ENCODE measurements at regions not wholly inside any gene's neighbourhood (a gene's known extent, or its start where the extent isn't known, plus 50 kb on each side); places are given as distances from the start of the nearest gene placed in this dataset.

DNA sequence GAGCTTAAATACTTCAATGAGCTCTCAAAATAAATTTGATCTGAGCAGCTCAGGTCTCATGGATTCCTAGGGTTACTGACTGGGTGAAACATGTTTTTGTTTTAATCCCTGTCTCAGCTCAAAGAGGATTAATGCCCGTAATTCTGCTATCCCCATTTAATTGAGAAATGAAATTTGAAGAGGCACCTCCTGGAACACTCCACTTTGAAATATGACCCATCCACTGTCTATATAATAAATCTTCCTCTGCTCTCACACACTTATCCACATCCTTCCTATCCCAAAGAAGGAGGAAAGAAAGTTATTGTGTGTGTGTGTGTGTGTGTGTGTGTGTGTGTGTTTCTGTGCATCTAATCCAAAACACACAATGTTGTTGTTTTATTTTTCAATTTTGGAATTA is 2082.4 kb upstream of the PIK3C3 start:
- TF ChIP-seq, protein P1, sequence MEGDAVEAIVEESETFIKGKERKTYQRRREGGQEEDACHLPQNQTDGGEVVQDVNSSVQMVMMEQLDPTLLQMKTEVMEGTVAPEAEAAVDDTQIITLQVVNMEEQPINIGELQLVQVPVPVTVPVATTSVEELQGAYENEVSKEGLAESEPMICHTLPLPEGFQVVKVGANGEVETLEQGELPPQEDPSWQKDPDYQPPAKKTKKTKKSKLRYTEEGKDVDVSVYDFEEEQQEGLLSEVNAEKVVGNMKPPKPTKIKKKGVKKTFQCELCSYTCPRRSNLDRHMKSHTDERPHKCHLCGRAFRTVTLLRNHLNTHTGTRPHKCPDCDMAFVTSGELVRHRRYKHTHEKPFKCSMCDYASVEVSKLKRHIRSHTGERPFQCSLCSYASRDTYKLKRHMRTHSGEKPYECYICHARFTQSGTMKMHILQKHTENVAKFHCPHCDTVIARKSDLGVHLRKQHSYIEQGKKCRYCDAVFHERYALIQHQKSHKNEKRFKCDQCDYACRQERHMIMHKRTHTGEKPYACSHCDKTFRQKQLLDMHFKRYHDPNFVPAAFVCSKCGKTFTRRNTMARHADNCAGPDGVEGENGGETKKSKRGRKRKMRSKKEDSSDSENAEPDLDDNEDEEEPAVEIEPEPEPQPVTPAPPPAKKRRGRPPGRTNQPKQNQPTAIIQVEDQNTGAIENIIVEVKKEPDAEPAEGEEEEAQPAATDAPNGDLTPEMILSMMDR (conservative IDR thresholded peaks at IDR 0.05; ENCODE audit: low read depth, low read length) = no peak
- TF ChIP-seq EZH2phosphoT487 (IDR thresholded peaks at IDR 0.05; ENCODE audit: borderline replicate concordance, low read length) = no peak
- no peak for TF ChIP-seq EZH2 (IDR thresholded peaks at IDR 0.05; ENCODE audit: low read length, unreplicated experiment)
